ENCODE measurements at regions not wholly inside any gene's neighbourhood (a gene's known extent, or its start where the extent isn't known, plus 50 kb on each side); places are given as distances from the start of the nearest gene placed in this dataset.

GRCh38 chr3:45283471-45283870, 57.4 kb upstream of the TMEM158 start:
- Histone ChIP-seq H3K4me1 (ENCODE audit: control insufficient read depth in 1 of 2, insufficient read depth in 2 of 2, low read depth in 1 of 2, low read length in 1 of 2) (no peaks in the 10 kb centered on the region), H3K27me3 (ENCODE audit: insufficient read depth) (peaks cover 7% of the 10 kb centered on the region; the same call in 1 of the 2 replicates), H3F3A (replicated peaks; ENCODE audit: insufficient read depth) (peaks cover 6% of the 10 kb centered on the region), H3K36me3 (replicated peaks in 1 of 2; ENCODE audit: control insufficient read depth in 1 of 2, insufficient read depth in 2 of 2, low read length in 1 of 2) (no peaks in the 10 kb centered on the region), H3K9me3 (0 out of 2 replicates have a peak, but pooled peaks cover 4% of the 10 kb centered on the region), H2AFZ (ENCODE audit: low read depth) (no peak overlapping the region), H3K4me2 (no peak overlapping the region), H3K27ac (ENCODE audit: low read depth in 2 of 2, low read length in 1 of 2) (no peak overlapping the region), H3K9me2 (no peaks in the 10 kb centered on the region), H3K79me2 (ENCODE audit: insufficient read depth) (no peaks in the 10 kb centered on the region), H3K9ac (no peak overlapping the region), H3K4me3 (ENCODE audit: low read depth in 2 of 2, low read length in 1 of 2) (no peak overlapping the region), H4K20me1 (ENCODE audit: insufficient read depth) (no peaks in the 10 kb centered on the region)
- 24% methylated on average over 2 of the region's 2 CpGs for WGBS (ENCODE audit: low lambda C conversion rate)
- ChIA-PET CTCF (interaction anchor here (2.1 kb wide), 1 partner anchor 11 kb away, joined by 7 read pairs; no protein-coding TSS in a partner anchor), POLR2A (no interaction called here)
- DNase-seq: no peak
- TF ChIP-seq CHD2 (IDR thresholded peaks at IDR 0.05; ENCODE audit: low read length, partially characterized antibody): no peak
- no peak for TF ChIP-seq EZH2phosphoT487 (IDR thresholded peaks at IDR 0.05; ENCODE audit: borderline replicate concordance, low read depth)
- TF ChIP-seq RXRA (IDR thresholded peaks at IDR 0.05; ENCODE audit: borderline replicate concordance, low read depth): no peak
- TF ChIP-seq PBX3 (IDR thresholded peaks at IDR 0.05): no peak
- TF ChIP-seq GABPA (IDR thresholded peaks at IDR 0.05; ENCODE audit: low read depth): no peak
- no peak for TF ChIP-seq CTCF (IDR thresholded peaks at IDR 0.05)
- no peak for TF ChIP-seq RFX5 (IDR thresholded peaks at IDR 0.05; ENCODE audit: low read length)

- no peak for DNase-seq
- Histone ChIP-seq H3F3A (replicated peaks; ENCODE audit: insufficient read depth) (no peaks in the 10 kb centered on the region), H2AFZ (ENCODE audit: low read depth) (no peak overlapping the region), H3K9me3 (peaks cover 4% of the 10 kb centered on the region; the same call in 1 of the 2 replicates), H3K79me2 (ENCODE audit: insufficient read depth) (no peaks in the 10 kb centered on the region), H3K27ac (ENCODE audit: low read depth in 2 of 2, low read length in 1 of 2) (no peak overlapping the region), H4K20me1 (ENCODE audit: insufficient read depth) (no peaks in the 10 kb centered on the region), H3K9me2 (no peaks in the 10 kb centered on the region), H3K4me1 (ENCODE audit: control insufficient read depth in 1 of 2, insufficient read depth in 2 of 2, low read depth in 1 of 2, low read length in 1 of 2) (no peaks in the 10 kb centered on the region), H3K4me2 (no peak overlapping the region), H3K9ac (no peak overlapping the region), H3K4me3 (ENCODE audit: low read depth in 2 of 2, low read length in 1 of 2) (no peak overlapping the region), H3K36me3 (replicated peaks in 1 of 2; ENCODE audit: control insufficient read depth in 1 of 2, insufficient read depth in 2 of 2, low read length in 1 of 2) (no peaks in the 10 kb centered on the region), H3K27me3 (ENCODE audit: insufficient read depth) (no peaks in the 10 kb centered on the region)
- 39% methylated on average over 3 of the region's 3 CpGs for WGBS (ENCODE audit: low lambda C conversion rate)
- CTCF ChIA-PET: no interaction called here
- POLR2A ChIA-PET: no interaction called here
- no peak for TF ChIP-seq NRF1 (IDR thresholded peaks at IDR 0.05; ENCODE audit: low read depth, low read length)
- TF ChIP-seq SIN3A (IDR thresholded peaks at IDR 0.05; ENCODE audit: borderline replicate concordance, low read depth, low read length): no peak
- no peak for TF ChIP-seq MAX (IDR thresholded peaks at IDR 0.05; ENCODE audit: low read depth)
- no peak for TF ChIP-seq TEAD4 (IDR thresholded peaks at IDR 0.05; ENCODE audit: borderline replicate concordance, insufficient read depth)
- TF ChIP-seq EP300 (IDR thresholded peaks at IDR 0.05; ENCODE audit: borderline replicate concordance in 1 of 2, low read depth in 1 of 2, low read length in 1 of 2): no peak
- TF ChIP-seq FOXM1 (IDR thresholded peaks at IDR 0.05; ENCODE audit: low read depth): no peak
- TF ChIP-seq GABPA (IDR thresholded peaks at IDR 0.05; ENCODE audit: low read depth): no peak
- TF ChIP-seq REST (IDR thresholded peaks at IDR 0.05; ENCODE audit: low read depth, low read length): no peak
- TF ChIP-seq GATA2 (CRISPR knock-in tag; IDR thresholded peaks at IDR 0.05): no peak
- TF ChIP-seq YY1 (IDR thresholded peaks at IDR 0.05; ENCODE audit: low read depth): no peak
- TF ChIP-seq IRF3 (IDR thresholded peaks at IDR 0.05; ENCODE audit: low read depth, low read length): no peak
- no peak for TF ChIP-seq FOXJ3 (CRISPR knock-in tag; IDR thresholded peaks at IDR 0.05)
- TF ChIP-seq TCF12 (IDR thresholded peaks at IDR 0.05): no peak
- no peak for TF ChIP-seq ELF1 (IDR thresholded peaks at IDR 0.05)
- TF ChIP-seq EZH2phosphoT487 (IDR thresholded peaks at IDR 0.05; ENCODE audit: borderline replicate concordance, low read depth): no peak
These were observed 71.2 kb upstream of the TMEM158 start for GRCh38 chr3:45297331-45297730.
